Cardiac muscle cell (in vitro differentiated cells and primary cell): ENCODE measurements at regions not wholly inside any gene's neighbourhood (a gene's known extent, or its start where the extent isn't known, plus 50 kb on each side); places are given as distances from the start of the nearest gene placed in this dataset.

Experiments
- DNase-seq, 2 donors: peaks; one replicate each; pipeline versions ENCODE4 v3.0.0 to v3.0.0-alpha.2; 2010 to 2017; ENCODE audit warnings: low read depth in 1 of 2, low spot score in 1 of 2
- H3K27ac ChIP-seq: fragments of 200-600 bp; sonication (generic); 2 replicates; pipeline ENCODE4 v1.5.1; 2016
- H3K27me3 ChIP-seq: fragments of 200-600 bp; sonication (generic); 2 replicates; pipeline ENCODE4 v1.6.0; 2016; ENCODE audit warnings: control low read depth
- H3K36me3 ChIP-seq: fragments of 200-600 bp; sonication (generic); 2 replicates; pipeline ENCODE4 v1.5.1; 2016; ENCODE audit warnings: control low read depth
- H3K4me1 ChIP-seq: fragments of 200-600 bp; sonication (generic); 2 replicates; pipeline ENCODE4 v1.8.1; 2017; ENCODE audit warnings: low read depth, mild to moderate bottlenecking, mixed run types
- H3K4me3 ChIP-seq: fragments of 200-600 bp; sonication (generic); 2 replicates; pipeline ENCODE4 v1.5.1; 2016; ENCODE audit warnings: mild to moderate bottlenecking
- H3K9me3 ChIP-seq: fragments of 200-600 bp; sonication (generic); 2 replicates; pipeline ENCODE4 v1.5.1; 2017; ENCODE audit warnings: low read depth, mild to moderate bottlenecking, control low read depth
- CTCF ChIP-seq: IDR thresholded peaks from 2 replicates; pipeline ENCODE4 v1.5.1; 2012; ENCODE audit warnings: low read depth, mild to moderate bottlenecking, low read length

- no peaks in the 10 kb centered on the region for H3K9me3 ChIP-seq
- peaks cover 24% of the 10 kb centered on the region for H3K27me3 ChIP-seq
- H3K27ac ChIP-seq, result no peak overlapping the region
- no peak overlapping the region for H3K4me3 ChIP-seq
- peaks cover 5% of the 10 kb centered on the region for H3K4me1 ChIP-seq
- peak; percentile 9 for TF ChIP-seq CTCF
- peak in 1 of 2 donors; percentile 15 for DNase-seq
- no peaks in the 10 kb centered on the region for H3K36me3 ChIP-seq
These were observed 245.8 kb downstream of the PAX3 start for GRCh38 chr2:222052934-222053367.

- Histone ChIP-seq H3K4me3 (no peak overlapping the region), H3K27me3 (peaks cover 16% of the 10 kb centered on the region), H3K4me1 (no peaks in the 10 kb centered on the region), H3K36me3 (no peaks in the 10 kb centered on the region), H3K27ac (no peak overlapping the region), H3K9me3 (no peaks in the 10 kb centered on the region)
- TF ChIP-seq CTCF, result no peak
- no peak for DNase-seq
These were observed 247.8 kb downstream of the PAX3 start for GRCh38 chr2:222050981-222051380.

- no peak overlapping the region for H3K4me3 ChIP-seq
- no peaks in the 10 kb centered on the region for H3K4me1 ChIP-seq
- no peak for DNase-seq
- peaks cover 11% of the 10 kb centered on the region for H3K27me3 ChIP-seq
- no peak overlapping the region for H3K27ac ChIP-seq
- H3K9me3 ChIP-seq, result no peaks in the 10 kb centered on the region
- no peak for TF ChIP-seq CTCF
- H3K36me3 ChIP-seq, result no peaks in the 10 kb centered on the region
These were observed 248.9 kb downstream of the PAX3 start for GRCh38 chr2:222049946-222050345.

- no peaks in the 10 kb centered on the region for H3K4me1 ChIP-seq
- H3K27me3 ChIP-seq, result peaks cover 3% of the 10 kb centered on the region
- TF ChIP-seq CTCF, result no peak
- H3K36me3 ChIP-seq, result no peaks in the 10 kb centered on the region
- no peak for DNase-seq
- H3K27ac ChIP-seq, result no peak overlapping the region
- no peaks in the 10 kb centered on the region for H3K9me3 ChIP-seq
- H3K4me3 ChIP-seq, result no peak overlapping the region
These were observed 254.9 kb downstream of the PAX3 start for GRCh38 chr2:222043897-222044296.

- Histone ChIP-seq H3K9me3 (no peaks in the 10 kb centered on the region), H3K4me1 (no peaks in the 10 kb centered on the region), H3K4me3 (no peak overlapping the region), H3K27ac (no peak overlapping the region), H3K27me3 (peaks cover 3% of the 10 kb centered on the region), H3K36me3 (no peaks in the 10 kb centered on the region)
- no peak for TF ChIP-seq CTCF
- no peak for DNase-seq
These were observed 256.1 kb downstream of the PAX3 start for GRCh38 chr2:222042666-222043065.

- Histone ChIP-seq H3K4me1 (no peaks in the 10 kb centered on the region), H3K27ac (no peak overlapping the region), H3K27me3 (peaks cover 14% of the 10 kb centered on the region), H3K9me3 (no peaks in the 10 kb centered on the region), H3K36me3 (no peaks in the 10 kb centered on the region), H3K4me3 (no peak overlapping the region)
- no peak for TF ChIP-seq CTCF
- no peak for DNase-seq
These were observed 258.5 kb downstream of the PAX3 start for GRCh38 chr2:222040333-222040732.
